IMR-90 (cell line): ENCODE measurements at regions not wholly inside any gene's neighbourhood (a gene's known extent, or its start where the extent isn't known, plus 50 kb on each side); places are given as distances from the start of the nearest gene placed in this dataset.

Experiments
- ATAC-seq: fragments of 200-7000 bp; cut with Tn5 transposase; 2 replicates; pipeline ENCODE4 v1.9.1; 2020; ENCODE audit warnings: low read depth, mild to moderate bottlenecking, moderate library complexity
- BruUV-seq: library from RNA; stranded (reverse); fragments of 400-500 nt; replicated peaks from 2 replicates; lab custom pipeline; 2021; lab: Mats Ljungman, UMichigan
- CTCF ChIA-PET: fragments of 300-600 bp; formaldehyde crosslinking; extraction: SDS; loops from one replicate; lab custom pipeline; 2021; ENCODE audit warnings: antibody characterized with exemption; lab: Yijun Ruan, JAX
- POLR2A ChIA-PET: fragments of 300-600 bp; sonication (Branson Sonifier 250); formaldehyde crosslinking; loops from one replicate; lab custom pipeline; 2022; ENCODE audit warnings: antibody characterized with exemption; ENCODE audit not compliant: unreplicated experiment; lab: Charles Lee
- DNase-seq: peaks from one replicate; pipeline ENCODE4 v3.0.0; 2013
- H2AFZ ChIP-seq: replicated peaks from 2 replicates; pipeline ENCODE3; 2013; ENCODE audit warnings: low read length, mild to moderate bottlenecking; ENCODE audit not compliant: poor library complexity
- H2AK5ac ChIP-seq: 2 replicates; pipeline ENCODE4 v1.6.1; 2013; ENCODE audit warnings: low read depth, low read length, inconsistent platforms
- H2AK9ac ChIP-seq: replicated peaks from 2 replicates; pipeline ENCODE3; 2013; ENCODE audit warnings: mild to moderate bottlenecking, low read depth, low read length, moderate library complexity; ENCODE audit not compliant: poor library complexity
- H2BK120ac ChIP-seq: 2 replicates; pipeline ENCODE4 v1.6.1; 2013; ENCODE audit warnings: low read depth, low read length, inconsistent platforms
- H2BK15ac ChIP-seq: 3 replicates; pipeline ENCODE4 v1.6.1; 2013; ENCODE audit warnings: low read depth, low read length, inconsistent platforms
- H2BK20ac ChIP-seq: 2 replicates; pipeline ENCODE4 v1.6.1; 2013; ENCODE audit warnings: low read depth, mild to moderate bottlenecking, inconsistent platforms, low read length, moderate library complexity
- H2BK5ac ChIP-seq: 2 replicates; pipeline ENCODE4 v1.6.1; 2013; ENCODE audit warnings: mild to moderate bottlenecking, low read depth, low read length, inconsistent platforms; ENCODE audit not compliant: poor library complexity, severe bottlenecking
- H3K14ac ChIP-seq: replicated peaks from 2 replicates; pipeline ENCODE4 v1.6.1; 2013; ENCODE audit warnings: low read depth, low read length, inconsistent platforms
- H3K18ac ChIP-seq: 2 replicates; pipeline ENCODE4 v1.6.1; 2013; ENCODE audit warnings: low read depth, low read length, control low read depth
- H3K23ac ChIP-seq: 2 replicates; pipeline ENCODE4 v1.6.1; 2013; ENCODE audit warnings: low read depth, low read length, inconsistent platforms
- H3K27ac ChIP-seq: 2 replicates; pipeline ENCODE4 v1.5.1; 2013; ENCODE audit warnings: mild to moderate bottlenecking, control low read depth, low read length; ENCODE audit not compliant: insufficient read depth
- H3K27me3 ChIP-seq: 2 replicates; pipeline ENCODE4 v1.6.1; 2013; ENCODE audit warnings: low read length; ENCODE audit not compliant: control insufficient read depth, insufficient read depth
- H3K36me3 ChIP-seq: 2 replicates; pipeline ENCODE4 v1.6.1; 2013; ENCODE audit warnings: low read length, mixed read lengths; ENCODE audit not compliant: control insufficient read depth, insufficient read depth
- H3K4ac ChIP-seq: 2 replicates; pipeline ENCODE4 v1.6.1; 2013; ENCODE audit warnings: low read depth, low read length, inconsistent platforms
- H3K4me1 ChIP-seq: 2 replicates; pipeline ENCODE4 v1.6.1; 2013; ENCODE audit warnings: low read length, mixed read lengths; ENCODE audit not compliant: control insufficient read depth, insufficient read depth
- H3K4me2 ChIP-seq: 2 replicates; pipeline ENCODE4 v1.6.1; 2013; ENCODE audit warnings: low read depth, mild to moderate bottlenecking, control low read depth, low read length, moderate library complexity
- H3K4me3 ChIP-seq: 2 replicates; pipeline ENCODE4 v1.5.1; 2013; ENCODE audit warnings: low read depth, mild to moderate bottlenecking, control low read depth, low read length, moderate library complexity; ENCODE audit not compliant: insufficient read depth
- H3K56ac ChIP-seq: 2 replicates; pipeline ENCODE4 v1.6.1; 2013; ENCODE audit warnings: low read length, inconsistent platforms; ENCODE audit not compliant: insufficient read depth; ENCODE audit errors: extremely low read depth
- H3K79me1 ChIP-seq, 2 experiments: 2 replicates each; pipeline ENCODE4 v1.6.1; 2013; ENCODE audit warnings: low read length in 2 of 2, inconsistent platforms in 1 of 2, low read depth in 1 of 2
- H3K9ac ChIP-seq: 2 replicates; pipeline ENCODE4 v1.6.1; 2013; ENCODE audit warnings: low read depth, low read length, control low read depth
- H3K9me1 ChIP-seq: 2 replicates; pipeline ENCODE4 v1.6.1; 2013; ENCODE audit warnings: low read length, inconsistent platforms; ENCODE audit not compliant: insufficient read depth
- H3K9me3 ChIP-seq: 2 replicates; pipeline ENCODE4 v1.6.1; 2013; ENCODE audit warnings: low read length; ENCODE audit not compliant: control insufficient read depth, insufficient read depth
- H4K20me1 ChIP-seq: 2 replicates; pipeline ENCODE4 v1.6.1; 2013; ENCODE audit warnings: low read length, inconsistent platforms; ENCODE audit not compliant: insufficient read depth
- H4K5ac ChIP-seq: 2 replicates; pipeline ENCODE4 v1.6.1; 2013; ENCODE audit warnings: mild to moderate bottlenecking, low read depth, low read length, control low read depth
- H4K8ac ChIP-seq, 2 experiments: 2 replicates each; pipeline ENCODE4 v1.6.1; 2013; ENCODE audit warnings: low read depth in 2 of 2, low read length in 2 of 2, control low read depth in 1 of 2, inconsistent platforms in 1 of 2
- H4K91ac ChIP-seq: 2 replicates; pipeline ENCODE4 v1.6.1; 2013; ENCODE audit warnings: low read depth, low read length, inconsistent platforms; ENCODE audit not compliant: insufficient read depth
- BHLHE40 ChIP-seq: fragments of 150-350 bp; IDR thresholded peaks from 2 replicates; pipeline ENCODE4 v1.6.1; 2016; ENCODE audit warnings: mild to moderate bottlenecking, low read depth, low read length
- CEBPB ChIP-seq: IDR thresholded peaks from 2 replicates; pipeline ENCODE4 v1.6.1; 2012; ENCODE audit warnings: low read depth, low read length, improper control_type of control experiment
- CHD1 ChIP-seq: IDR thresholded peaks from 2 replicates; pipeline ENCODE4 v1.6.1; 2012; ENCODE audit warnings: low read depth, low read length, improper control_type of control experiment
- CTCF ChIP-seq: conservative IDR thresholded peaks from 2 replicates; pipeline ENCODE4 v1.5.1; 2012; ENCODE audit warnings: mild to moderate bottlenecking, low read depth, low read length, improper control_type of control experiment
- ELK1 ChIP-seq: fragments of 150-350 bp; IDR thresholded peaks from 2 replicates; pipeline ENCODE4 v1.6.1; 2016; ENCODE audit warnings: low read depth, mild to moderate bottlenecking, low read length, moderate library complexity, borderline replicate concordance
- FOS ChIP-seq: fragments of 150-350 bp; IDR thresholded peaks from 2 replicates; pipeline ENCODE4 v1.6.1; 2016; ENCODE audit warnings: low read depth, low read length
- MAFK ChIP-seq: IDR thresholded peaks from 2 replicates; pipeline ENCODE4 v1.6.1; 2012; ENCODE audit warnings: low read depth, low read length, improper control_type of control experiment
- MAZ ChIP-seq: IDR thresholded peaks from 2 replicates; pipeline ENCODE4 v1.6.1; 2012; ENCODE audit warnings: low read depth, mild to moderate bottlenecking, low read length, improper control_type of control experiment, moderate library complexity, borderline replicate concordance
- MXI1 ChIP-seq: IDR thresholded peaks from 2 replicates; pipeline ENCODE4 v1.6.1; 2012; ENCODE audit warnings: low read depth, mild to moderate bottlenecking, low read length, moderate library complexity, borderline replicate concordance
- NFE2L2 ChIP-seq: fragments of 150-350 bp; IDR thresholded peaks from 2 replicates; pipeline ENCODE4 v1.6.1; 2016; ENCODE audit warnings: low read depth, mild to moderate bottlenecking, low read length
- POLR2A ChIP-seq: IDR thresholded peaks from 2 replicates; pipeline ENCODE4 v1.6.1; 2012; ENCODE audit warnings: mild to moderate bottlenecking, low read depth, low read length
- RAD21 ChIP-seq: IDR thresholded peaks from 2 replicates; pipeline ENCODE4 v1.6.1; 2012; ENCODE audit warnings: low read length, improper control_type of control experiment
- RCOR1 ChIP-seq: IDR thresholded peaks from 2 replicates; pipeline ENCODE4 v1.6.1; 2012; ENCODE audit warnings: mild to moderate bottlenecking, low read length, improper control_type of control experiment; ENCODE audit not compliant: insufficient replicate concordance
- RFX5 ChIP-seq: IDR thresholded peaks from 2 replicates; pipeline ENCODE4 v1.8.0; 2012; ENCODE audit warnings: low read depth, mild to moderate bottlenecking, low read length, moderate library complexity
- SMC3 ChIP-seq: fragments of 150-350 bp; IDR thresholded peaks from 2 replicates; pipeline ENCODE4 v1.6.1; 2016; ENCODE audit warnings: low read depth, mild to moderate bottlenecking, antibody characterized with exemption, low read length, moderate library complexity
- USF2 ChIP-seq: fragments of 150-350 bp; IDR thresholded peaks from 2 replicates; pipeline ENCODE4 v1.6.1; 2017; ENCODE audit warnings: mild to moderate bottlenecking, antibody characterized with exemption, low read length, low read depth
- WGBS, 2 experiments: methylation state at CpG; one replicate each; pipeline versions ENCODE4 v1.1.5 to v1.1.7; 2013; ENCODE audit warnings: missing lambda C conversion rate in 2 of 2; ENCODE audit not compliant: insufficient read length in 1 of 2; ENCODE audit errors: extremely low coverage in 2 of 2; 5-methylcytosine and 5-hydroxymethylcytosine counted together
- dilution Hi-C: fragments of 300-500 bp; cut with HindIII; formaldehyde crosslinking; loops from one replicate; pipeline ENCODE4 v1.14.3; 2018; ENCODE audit warnings: low sequenced_read_pairs; ENCODE audit not compliant: unreplicated experiment
- in situ Hi-C: fragments of 300-500 bp; cut with MboI; formaldehyde crosslinking; loops from 3 replicates; pipeline ENCODE4 v1.14.3; 2019; ENCODE audit warnings: low sequenced_read_pairs, inconsistent platforms, mixed read lengths
- intact Hi-C: fragments of 100-400 bp; cut with micrococcal nuclease; formaldehyde crosslinking; loops from 2 replicates; pipeline ENCODE4 v1.10.0; 2022

GRCh38 chr18:28476302-28476701, 299.4 kb upstream of the CDH2 start:
- no peaks in the 10 kb centered on the region for H3K36me3 ChIP-seq
- no peak overlapping the region for H3K27ac ChIP-seq
- BruUV-seq: no TSS peak
- no peaks in the 10 kb centered on the region for H3K79me1 ChIP-seq
- no peak overlapping the region for H3K9ac ChIP-seq
- H2AK9ac ChIP-seq: no peak overlapping the region
- no peak overlapping the region for H3K18ac ChIP-seq
- no peak overlapping the region for H3K4ac ChIP-seq
- no peak overlapping the region for H3K14ac ChIP-seq
- no peak for ATAC-seq
- H2BK20ac ChIP-seq: no peak overlapping the region
- H3K56ac ChIP-seq: no peak overlapping the region
- no peaks in the 10 kb centered on the region for H3K27me3 ChIP-seq
- 0% methylated on average over 1 of the region's 2 CpGs; no CpG with 5 or more reads in 1 of the 2 experiments for WGBS, 2 experiments
- no peak overlapping the region for H2AK5ac ChIP-seq
- H3K4me1 ChIP-seq: no peaks in the 10 kb centered on the region
- no peaks in the 10 kb centered on the region for H3K9me1 ChIP-seq
- ChIA-PET CTCF (interaction anchor here (0.6 kb wide), 1 partner anchor 828 kb away, joined by 9 read pairs; no protein-coding TSS in a partner anchor), POLR2A (no interaction called here)
- no peak overlapping the region for H2BK120ac ChIP-seq
- no peak overlapping the region for H2BK5ac ChIP-seq
- no peak overlapping the region for H3K4me3 ChIP-seq
- H4K5ac ChIP-seq: no peak overlapping the region
- H2BK15ac ChIP-seq: no peak overlapping the region
- TF ChIP-seq SMC3 (no peak), RFX5 (no peak), RAD21 (no peak), MAZ (no peak), MXI1 (no peak), MAFK (no peak), BHLHE40 (no peak), USF2 (no peak), POLR2A (no peak), CHD1 (no peak), CTCF (no peak), FOS (no peak), ELK1 (no peak), NFE2L2 (no peak), RCOR1 (no peak), CEBPB (no peak)
- H3K9me3 ChIP-seq: no peaks in the 10 kb centered on the region
- no peak overlapping the region for H2AFZ ChIP-seq
- intact Hi-C loops (no loop called here), dilution Hi-C loops (no loop called here), in situ Hi-C loops (no loop called here)
- H3K4me2 ChIP-seq: no peak overlapping the region
- no peak overlapping the region for H4K91ac ChIP-seq
- no peak for DNase-seq
- H4K20me1 ChIP-seq: no peaks in the 10 kb centered on the region
- no peak overlapping the region for H3K23ac ChIP-seq
- H4K8ac ChIP-seq: no peak overlapping the region
